ENCODE measurements at regions not wholly inside any gene's neighbourhood (a gene's known extent, or its start where the extent isn't known, plus 50 kb on each side); places are given as distances from the start of the nearest gene placed in this dataset.
A peak's percentile ranks its signal among the peaks of the same experiment; 100 is the strongest.

DNA sequence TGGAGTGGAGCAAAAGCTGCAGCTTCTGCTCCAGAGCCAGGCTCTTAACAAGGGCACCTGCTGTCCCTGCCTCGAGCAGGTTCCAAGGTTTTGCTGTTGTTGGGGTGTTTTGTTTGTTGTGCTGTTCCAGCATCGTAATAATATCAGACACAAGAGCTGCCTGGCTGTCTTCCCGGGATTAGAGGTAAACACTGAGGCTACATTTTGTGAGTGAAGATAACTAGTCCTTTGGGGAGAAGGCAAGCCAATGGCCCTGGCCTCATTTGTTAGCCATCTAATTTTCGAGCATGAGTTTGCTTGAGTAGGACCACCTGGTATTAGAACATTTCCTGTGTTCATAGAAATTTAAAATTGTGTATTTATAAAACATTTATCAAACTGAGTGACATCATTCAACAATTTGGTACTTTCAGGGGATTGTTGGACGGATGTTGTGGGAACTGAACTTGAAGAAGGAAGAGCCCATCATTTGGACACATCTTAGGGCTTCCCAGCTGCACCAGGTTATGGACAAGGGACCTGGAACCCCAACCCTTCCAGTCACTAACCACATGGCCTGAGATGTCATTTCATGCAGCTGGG lies 555.0 kb downstream of the TNS3 start:
- FAIRE-seq (no peak), DNase-seq (ENCODE audit: extremely low spot score, insufficient read length, low read depth) (no peak)

- no peak for FAIRE-seq
These were observed 556.9 kb downstream of the TNS3 start for GRCh38 chr7:47024991-47025390.

DNA sequence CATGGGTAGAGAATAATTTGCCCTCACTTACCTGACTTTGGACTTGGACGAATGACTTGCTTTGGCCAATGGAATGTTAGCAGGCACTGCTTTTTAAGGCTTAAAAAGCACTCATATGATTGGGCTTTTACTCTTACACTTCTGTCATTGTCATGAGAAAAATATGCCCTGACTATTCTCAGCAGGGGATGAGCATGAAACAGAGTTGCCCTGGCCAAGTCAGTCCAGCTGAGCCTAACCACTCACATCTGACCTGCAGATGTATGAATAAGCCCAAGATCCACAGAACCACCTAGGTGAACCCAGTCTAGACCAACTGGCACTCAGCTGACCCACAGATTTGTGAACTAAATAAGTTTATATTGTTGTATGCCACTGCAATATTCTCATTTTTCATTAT lies 573.5 kb downstream of the TNS3 start:
- FAIRE-seq = no peak
- DNase-seq (ENCODE audit: extremely low spot score, insufficient read length, low read depth) = no peak

More at GRCh38 chr7:47024991-47025390, 556.9 kb downstream of the TNS3 start:
- DNase-seq (ENCODE audit: extremely low spot score, insufficient read length, low read depth) = no peak

DNA sequence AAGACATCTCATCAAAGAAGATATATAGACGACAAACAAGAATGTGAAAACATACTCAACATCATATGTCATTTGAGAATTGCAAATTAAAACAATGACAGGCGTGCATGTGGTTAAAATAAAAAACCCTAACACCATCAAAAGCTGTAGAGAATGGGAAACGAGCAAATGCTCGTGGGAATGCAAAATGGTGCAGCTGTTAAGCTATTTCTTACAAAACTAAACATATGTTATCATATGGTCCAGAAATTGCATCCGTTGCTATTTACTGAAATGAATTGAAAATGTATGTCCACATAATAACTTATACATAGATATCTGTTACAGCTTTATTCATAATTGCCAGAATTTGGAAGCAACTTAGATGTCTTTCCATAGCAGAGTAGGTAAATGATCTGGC lies 574.4 kb downstream of the TNS3 start:
- no peak for DNase-seq (ENCODE audit: extremely low spot score, insufficient read length, low read depth)
- no peak for FAIRE-seq

- FAIRE-seq (no peak), DNase-seq (ENCODE audit: extremely low spot score, insufficient read length, low read depth) (no peak)
These were observed 581.4 kb downstream of the TNS3 start for GRCh38 chr7:47000561-47000960.

GRCh38 chr7:46999866-47000265 lies 582.0 kb downstream of the TNS3 start:
- DNase-seq (ENCODE audit: extremely low spot score, insufficient read length, low read depth) = no peak
- FAIRE-seq = no peak

GRCh38 chr7:46996972-46997371 lies 584.9 kb downstream of the TNS3 start:
- no peak for DNase-seq (ENCODE audit: extremely low spot score, insufficient read length, low read depth)
- FAIRE-seq = no peak

- FAIRE-seq (no peak), DNase-seq (ENCODE audit: extremely low spot score, insufficient read length, low read depth) (no peak)
These were observed 588.5 kb downstream of the TNS3 start for GRCh38 chr7:46993396-46993795.

DNA sequence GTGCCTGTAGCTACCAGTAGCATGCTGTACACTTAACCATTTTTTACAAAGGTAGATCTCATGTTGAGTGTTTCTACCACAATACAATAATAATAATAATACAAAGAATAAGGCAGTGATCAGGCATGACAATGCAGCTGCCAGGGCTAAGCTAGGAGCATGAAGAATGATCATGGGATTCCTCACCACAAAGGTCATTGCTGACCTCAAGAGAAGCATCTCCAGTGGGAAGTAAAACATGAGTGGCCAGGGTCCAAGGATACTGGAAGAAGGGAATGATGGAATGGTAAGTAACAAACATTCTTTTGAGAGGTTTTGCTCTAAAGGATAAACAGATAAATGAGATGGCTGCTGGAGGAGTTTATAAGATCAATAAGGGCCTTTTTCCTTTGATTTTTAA lies 591.1 kb downstream of the TNS3 start:
- FAIRE-seq (no peak), DNase-seq (ENCODE audit: extremely low spot score, insufficient read length, low read depth) (no peak)

DNA sequence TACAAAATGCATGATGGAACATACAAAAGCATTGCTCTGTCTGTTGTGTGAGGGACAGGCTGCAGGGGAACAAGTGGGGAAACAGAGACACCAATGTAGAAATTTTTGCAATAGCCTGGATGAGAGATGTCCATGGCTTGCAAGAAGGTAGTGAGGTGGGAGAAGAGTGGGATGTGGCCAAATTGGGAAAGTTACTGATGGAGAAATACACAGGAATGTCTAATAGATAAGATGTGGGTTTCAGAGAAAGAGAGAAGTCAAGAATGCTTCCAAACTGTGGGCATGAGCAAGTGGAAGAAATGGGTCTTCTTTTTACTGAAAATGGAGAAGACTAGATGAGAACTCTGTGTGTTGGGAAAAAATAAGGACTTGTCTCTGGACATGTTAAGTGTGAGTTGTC lies 592.7 kb downstream of the TNS3 start:
- DNase-seq (ENCODE audit: extremely low spot score, insufficient read length, low read depth) = no peak
- no peak for FAIRE-seq

GRCh38 chr7:46982928-46983327 lies 599.0 kb downstream of the TNS3 start:
- DNase-seq (ENCODE audit: extremely low spot score, insufficient read length, low read depth) = no peak
- FAIRE-seq = no peak

DNA sequence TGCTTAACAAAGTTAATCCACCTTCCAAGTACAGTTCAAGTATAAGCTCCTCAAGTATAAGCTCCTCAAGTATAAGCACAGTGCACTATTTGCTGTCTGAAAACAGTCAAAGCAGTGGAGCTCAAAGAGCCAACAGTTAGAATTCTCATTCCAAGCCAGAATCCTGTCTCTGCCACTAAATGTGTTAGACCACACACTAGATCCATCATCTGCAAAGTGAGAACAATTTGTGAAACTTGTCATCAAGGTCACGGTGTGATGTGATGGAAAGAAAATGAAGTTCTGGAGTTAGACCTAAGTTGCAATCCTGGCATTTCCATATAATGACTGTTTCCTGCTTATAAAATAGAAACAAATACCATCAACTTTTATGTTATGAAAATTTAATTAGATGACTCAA lies 602.5 kb downstream of the TNS3 start:
- no peak for DNase-seq (ENCODE audit: extremely low spot score, insufficient read length, low read depth)
- FAIRE-seq = no peak

GRCh38 chr7:46975493-46975892 lies 606.4 kb downstream of the TNS3 start:
- FAIRE-seq (no peak), DNase-seq (ENCODE audit: extremely low spot score, insufficient read length, low read depth) (no peak)

- no peak for DNase-seq (ENCODE audit: extremely low spot score, insufficient read length, low read depth)
- no peak for FAIRE-seq
These were observed 609.7 kb downstream of the TNS3 start for GRCh38 chr7:46972205-46972604.

GRCh38 chr7:46970476-46970875 lies 611.4 kb downstream of the TNS3 start:
- FAIRE-seq = no peak
- DNase-seq (ENCODE audit: extremely low spot score, insufficient read length, low read depth) = no peak

- no peak for FAIRE-seq
- no peak for DNase-seq (ENCODE audit: extremely low spot score, insufficient read length, low read depth)
These were observed 611.8 kb downstream of the TNS3 start for GRCh38 chr7:46970131-46970430.

DNA sequence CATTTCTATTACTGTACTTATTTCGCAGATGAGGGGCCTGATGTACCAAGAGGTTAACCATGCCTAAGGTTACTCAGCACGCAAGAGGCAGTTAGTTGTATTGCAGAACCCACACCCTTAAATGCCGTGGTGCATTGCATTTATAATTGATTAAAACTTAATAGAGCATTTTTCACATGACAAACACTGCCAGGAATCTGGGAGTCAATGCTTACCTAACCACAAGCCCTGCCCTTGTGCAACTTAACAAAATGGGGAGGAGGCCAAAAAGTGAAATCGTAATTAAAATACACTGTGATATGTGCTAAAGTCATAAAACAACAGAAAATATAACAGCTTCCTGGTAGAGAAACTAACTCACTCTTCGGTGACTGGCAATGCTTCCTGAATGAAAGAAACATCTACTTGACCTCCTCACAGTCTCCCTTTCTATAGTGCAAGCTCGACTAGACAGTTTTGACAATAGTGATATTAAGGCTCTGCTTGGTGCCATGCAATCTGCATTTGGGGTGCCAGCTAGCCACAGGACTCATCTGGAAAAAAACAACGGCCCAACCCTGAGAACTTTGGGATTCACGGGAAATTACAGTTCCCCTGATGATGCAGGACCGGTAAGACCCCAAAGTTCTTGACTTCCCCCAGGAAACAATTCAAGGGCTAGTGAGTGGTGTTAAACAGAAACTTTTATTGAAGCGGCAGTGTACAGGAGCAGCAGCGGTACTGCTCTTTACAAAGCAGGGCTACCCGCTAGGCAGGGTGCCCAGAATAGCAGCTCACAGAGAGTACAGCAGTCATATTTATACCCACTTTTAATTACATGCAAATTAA lies 612.4 kb downstream of the TNS3 start:
- DNase-seq (ENCODE audit: extremely low spot score, insufficient read length, low read depth) (no peak), FAIRE-seq (peak; percentile 15)

GRCh38 chr7:46968003-46968402 lies 613.9 kb downstream of the TNS3 start:
- FAIRE-seq = no peak
- no peak for DNase-seq (ENCODE audit: extremely low spot score, insufficient read length, low read depth)

- FAIRE-seq (no peak), DNase-seq (ENCODE audit: extremely low spot score, insufficient read length, low read depth) (no peak)
These were observed 618.2 kb downstream of the TNS3 start for GRCh38 chr7:46963719-46964118.

GRCh38 chr7:46960970-46961369 lies 620.9 kb downstream of the TNS3 start:
- FAIRE-seq (no peak), DNase-seq (ENCODE audit: extremely low spot score, insufficient read length, low read depth) (no peak)

GRCh38 chr7:46957195-46957594 lies 624.7 kb downstream of the TNS3 start:
- no peak for DNase-seq (ENCODE audit: extremely low spot score, insufficient read length, low read depth)
- no peak for FAIRE-seq

GRCh38 chr7:46955531-46955930 lies 626.4 kb downstream of the TNS3 start:
- DNase-seq (ENCODE audit: extremely low spot score, insufficient read length, low read depth) = no peak
- no peak for FAIRE-seq

Data from GM18507 (cell line).